ENCODE measurements at regions not wholly inside any gene's neighbourhood (a gene's known extent, or its start where the extent isn't known, plus 50 kb on each side); places are given as distances from the start of the nearest gene placed in this dataset.

GRCh38 chr1:168876830-168877229, 147.8 kb upstream of the DPT start:
- DNase-seq: no peak

- no peak for DNase-seq
Observed at GRCh38 chr1:168879896-168880734, 151.1 kb upstream of the DPT start.

GRCh38 chr1:168881656-168882260, 152.8 kb upstream of the DPT start:
- DNase-seq: no peak

- no peak for DNase-seq
Observed at GRCh38 chr1:168887381-168887780, 158.4 kb upstream of the DPT start.

GRCh38 chr1:168888418-168888817, 159.4 kb upstream of the DPT start:
- DNase-seq: no peak

- DNase-seq: no peak
Observed at GRCh38 chr1:168892931-168893330, 163.9 kb upstream of the DPT start.

- DNase-seq: no peak
Observed at GRCh38 chr1:168893359-168893801, 164.4 kb upstream of the DPT start.

GRCh38 chr1:168894397-168894903, 165.4 kb upstream of the DPT start:
- DNase-seq: no peak

- DNase-seq: no peak
Observed at GRCh38 chr1:168897249-168897648, 168.2 kb upstream of the DPT start.

- DNase-seq: no peak
Observed at GRCh38 chr1:168903237-168903830, 174.3 kb upstream of the DPT start.

GRCh38 chr1:168905633-168906032, 176.6 kb upstream of the DPT start:
- no peak for DNase-seq

GRCh38 chr1:168906367-168906766, 177.4 kb upstream of the DPT start:
- no peak for DNase-seq

- no peak for DNase-seq
Observed at GRCh38 chr1:168907053-168907452, 178.0 kb upstream of the DPT start.

- no peak for DNase-seq
Observed at GRCh38 chr1:168907786-168908348, 178.9 kb upstream of the DPT start.

GRCh38 chr1:168910403-168910802, 181.4 kb upstream of the DPT start:
- no peak for DNase-seq

- DNase-seq: no peak
Observed at GRCh38 chr1:168911370-168911769, 182.4 kb upstream of the DPT start.

- no peak for DNase-seq
Observed at GRCh38 chr1:168913711-168914463, 184.9 kb upstream of the DPT start.

GRCh38 chr1:168917309-168917708, 188.3 kb upstream of the DPT start:
- DNase-seq: no peak

GRCh38 chr1:168917796-168918195, 188.7 kb upstream of the ATP1B1 start:
- no peak for DNase-seq

- DNase-seq: no peak
Observed at GRCh38 chr1:168918860-168919741, 187.4 kb upstream of the ATP1B1 start.

- no peak for DNase-seq
Observed at GRCh38 chr1:168920456-168921094, 185.9 kb upstream of the ATP1B1 start.
